Body of pancreas (tissue), 4 donors: ENCODE measurements at regions not wholly inside any gene's neighbourhood (a gene's known extent, or its start where the extent isn't known, plus 50 kb on each side); places are given as distances from the start of the nearest gene placed in this dataset.

ENCODE experiments used
- ATAC-seq: fragments of 150-250 bp; one replicate; pipeline ENCODE4 v1.9.1; 2016
- DNase-seq, 4 donors: peaks; one replicate each; pipeline ENCODE4 v3.0.0-alpha.2; 2019
- H3K27ac ChIP-seq, 4 donors: fragments of 200-600 bp; sonication (generic); 1 replicate in 3 of 4; 2 replicates in 1 of 4; pipeline versions ENCODE4 v1.5.1 to v1.6.1; 2016 to 2019; ENCODE audit warnings: mild to moderate bottlenecking in 1 of 4, mixed read lengths in 1 of 4, moderate library complexity in 1 of 4
- H3K27me3 ChIP-seq, 2 donors: fragments of 200-600 bp; sonication (generic); one replicate each; pipeline ENCODE4 v1.6.0; 2016; ENCODE audit warnings: mild to moderate bottlenecking in 1 of 2
- H3K36me3 ChIP-seq, 2 donors: fragments of 200-600 bp; sonication (generic); replicated peaks in 1 of 2; 2 replicates each; pipeline ENCODE4 v1.5.1; 2016; ENCODE audit warnings: low read depth in 2 of 2; ENCODE audit not compliant: insufficient read depth in 1 of 2
- H3K4me1 ChIP-seq: fragments of 200-600 bp; sonication (generic); one replicate; pipeline ENCODE4 v1.6.0; 2016
- H3K4me3 ChIP-seq, 2 donors: fragments of 200-600 bp; sonication (generic); 1 replicate in 1 of 2; 2 replicates in 1 of 2; pipeline ENCODE4 v1.5.1; 2016 to 2019
- H3K9me3 ChIP-seq, 3 donors: fragments of 200-600 bp; sonication (generic); 1 replicate in 2 of 3; 2 replicates in 1 of 3; pipeline ENCODE4 v1.5.1; 2016
- CTCF ChIP-seq, 7 experiments: fragments of 450-650 bp in 4 of 7; fragments of 200-600 bp in 3 of 7; sonication (generic) in 3 of 7; IDR thresholded peaks; one replicate each; pipeline ENCODE4 v1.5.1; 2016 to 2019; ENCODE audit warnings: antibody characterized with exemption in 7 of 7
- POLR2A ChIP-seq, 3 donors: fragments of 450-650 bp; IDR thresholded peaks; one replicate each; pipeline ENCODE4 v1.6.1; 2016; ENCODE audit warnings: antibody characterized with exemption in 3 of 3, mild to moderate bottlenecking in 2 of 3
- WGBS, 2 donors: methylation state at CpG; one replicate each; pipeline ENCODE4 v1.1.5; 2017; 5-methylcytosine and 5-hydroxymethylcytosine counted together
- intact Hi-C: fragments of 100-400 bp; cut with DNase I; formaldehyde crosslinking; loops from one replicate; pipeline ENCODE4 v1.15.1; 2023

DNA sequence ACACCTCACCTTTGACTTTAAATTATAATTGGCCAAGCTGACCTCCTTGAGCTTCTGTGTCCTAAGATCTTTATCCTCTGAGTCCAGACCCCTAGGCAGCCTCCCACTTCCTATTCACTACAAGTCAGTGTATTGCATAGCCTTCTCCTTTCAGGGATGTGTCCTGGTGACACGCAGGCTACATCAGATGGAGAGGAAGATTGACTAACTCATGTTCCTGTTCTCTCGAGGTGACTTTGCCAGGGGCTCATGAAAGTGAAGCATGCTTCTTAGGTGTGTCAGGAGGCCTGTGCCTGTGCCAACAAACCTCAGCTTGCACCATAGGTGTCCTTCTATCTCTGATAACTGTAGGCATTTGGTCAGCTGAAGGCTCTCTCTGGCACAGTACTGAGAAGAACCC is 195.7 kb upstream of the HS3ST1 start:
- no peak for TF ChIP-seq CTCF (IDR thresholded peaks at IDR 0.05)
- H3K27me3 ChIP-seq: no peaks in the 10 kb centered on the region
- H3K4me1 ChIP-seq: no peaks in the 10 kb centered on the region
- peak; percentile 30 for ATAC-seq
- no peak for DNase-seq
- H3K9me3 ChIP-seq: no peaks in the 10 kb centered on the region
- 29 to 31% methylated on average over 2 of the region's 2 CpGs for WGBS, 2 donors
- H3K27ac ChIP-seq: no peak overlapping the region
- H3K36me3 ChIP-seq: no peaks in the 10 kb centered on the region
- no peak overlapping the region for H3K4me3 ChIP-seq
- intact Hi-C loops: no loop called here

- H3K36me3 ChIP-seq: no peaks in the 10 kb centered on the region
- no peaks in the 10 kb centered on the region for H3K4me1 ChIP-seq
- TF ChIP-seq CTCF (IDR thresholded peaks at IDR 0.05) (peak in 5 of 7 experiments; percentile 28 to 50 (median 36)), POLR2A (IDR thresholded peaks at IDR 0.05) (no peak)
- H3K4me3 ChIP-seq: no peak overlapping the region
- no peaks in the 10 kb centered on the region for H3K9me3 ChIP-seq
- DNase-seq: peak; percentile 15 to 45 (median 39)
- no peaks in the 10 kb centered on the region for H3K27me3 ChIP-seq
- intact Hi-C loops: no loop called here
- 56 to 81% methylated on average over 1 of the region's 1 CpG for WGBS, 2 donors
- ATAC-seq: peak; percentile 63
- no peak overlapping the region for H3K27ac ChIP-seq
These were observed 195.0 kb upstream of the HS3ST1 start for GRCh38 chr4:11623726-11624037.

DNA sequence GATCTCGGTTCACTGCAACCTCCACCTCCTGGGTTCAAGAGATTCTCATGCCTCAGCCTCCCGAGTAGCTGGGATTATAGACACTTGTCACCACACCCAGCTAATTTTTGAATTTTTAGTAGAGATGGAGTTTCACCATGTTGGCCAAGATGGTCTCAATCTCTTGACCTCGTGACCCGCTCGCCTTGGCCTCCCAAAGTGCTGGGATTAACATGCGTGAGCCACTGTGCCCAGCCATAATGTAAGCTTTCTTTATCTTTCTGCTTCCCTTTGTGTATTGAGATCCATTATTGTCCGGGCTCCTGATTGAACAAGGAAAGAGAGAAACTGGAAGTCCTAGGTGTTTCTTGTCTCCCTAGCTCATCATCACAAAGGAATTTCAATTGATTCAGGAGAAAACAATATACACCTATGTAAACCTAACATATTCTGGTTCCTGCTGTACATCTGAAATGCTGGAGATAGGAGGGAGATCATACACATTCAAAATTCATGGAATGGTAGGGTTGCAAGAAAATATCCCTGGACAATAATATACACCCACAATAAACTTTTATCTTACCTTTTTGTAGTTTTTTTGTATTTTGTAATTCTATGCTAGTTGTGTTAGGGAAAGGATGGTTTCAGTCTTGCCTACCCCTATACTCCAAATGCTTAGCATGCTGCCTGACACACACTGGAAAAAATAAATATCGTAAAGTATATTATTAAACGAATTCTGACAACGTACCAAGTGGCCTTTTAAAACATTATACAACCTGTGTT is 194.4 kb upstream of the HS3ST1 start:
- no peak overlapping the region for H3K4me3 ChIP-seq
- H3K4me1 ChIP-seq: no peaks in the 10 kb centered on the region
- DNase-seq (no peak), ATAC-seq (no peak)
- WGBS, 2 donors: 56 to 67% methylated on average over 10 of the region's 10 CpGs
- no peaks in the 10 kb centered on the region for H3K36me3 ChIP-seq
- intact Hi-C loops: no loop called here
- H3K9me3 ChIP-seq: no peaks in the 10 kb centered on the region
- H3K27me3 ChIP-seq: no peaks in the 10 kb centered on the region
- no peak for TF ChIP-seq POLR2A (IDR thresholded peaks at IDR 0.05)
- TF ChIP-seq CTCF (IDR thresholded peaks at IDR 0.05): no peak
- no peak overlapping the region for H3K27ac ChIP-seq

DNA sequence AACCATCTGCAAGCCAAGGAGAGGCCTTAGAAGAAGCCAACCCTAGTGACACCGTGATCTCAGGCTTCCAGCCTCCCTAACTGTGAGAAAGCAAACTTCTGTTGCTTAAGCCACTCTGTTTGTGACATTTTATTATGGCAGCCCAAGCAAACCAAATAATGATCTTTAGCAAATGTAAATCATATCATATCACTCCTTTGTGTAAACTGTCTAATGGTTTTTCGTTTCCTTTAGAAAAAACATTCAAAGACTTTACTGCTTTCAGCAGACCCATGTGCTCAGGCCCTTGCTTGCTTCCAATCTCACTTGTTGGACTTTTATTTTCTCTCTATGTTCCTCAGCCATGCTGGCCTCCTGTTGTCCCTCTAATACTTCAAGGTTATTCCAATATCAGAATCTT is 192.2 kb upstream of the HS3ST1 start:
- Histone ChIP-seq H3K9me3 (no peaks in the 10 kb centered on the region), H3K27me3 (no peaks in the 10 kb centered on the region), H3K36me3 (no peaks in the 10 kb centered on the region), H3K4me1 (no peaks in the 10 kb centered on the region), H3K27ac (no peak overlapping the region), H3K4me3 (no peak overlapping the region)
- no peak for DNase-seq
- 48 to 54% methylated on average over 2 of the region's 2 CpGs for WGBS, 2 donors
- intact Hi-C loops: no loop called here
- ATAC-seq: no peak
- no peak for TF ChIP-seq CTCF (IDR thresholded peaks at IDR 0.05)
- TF ChIP-seq POLR2A (IDR thresholded peaks at IDR 0.05): no peak

DNA sequence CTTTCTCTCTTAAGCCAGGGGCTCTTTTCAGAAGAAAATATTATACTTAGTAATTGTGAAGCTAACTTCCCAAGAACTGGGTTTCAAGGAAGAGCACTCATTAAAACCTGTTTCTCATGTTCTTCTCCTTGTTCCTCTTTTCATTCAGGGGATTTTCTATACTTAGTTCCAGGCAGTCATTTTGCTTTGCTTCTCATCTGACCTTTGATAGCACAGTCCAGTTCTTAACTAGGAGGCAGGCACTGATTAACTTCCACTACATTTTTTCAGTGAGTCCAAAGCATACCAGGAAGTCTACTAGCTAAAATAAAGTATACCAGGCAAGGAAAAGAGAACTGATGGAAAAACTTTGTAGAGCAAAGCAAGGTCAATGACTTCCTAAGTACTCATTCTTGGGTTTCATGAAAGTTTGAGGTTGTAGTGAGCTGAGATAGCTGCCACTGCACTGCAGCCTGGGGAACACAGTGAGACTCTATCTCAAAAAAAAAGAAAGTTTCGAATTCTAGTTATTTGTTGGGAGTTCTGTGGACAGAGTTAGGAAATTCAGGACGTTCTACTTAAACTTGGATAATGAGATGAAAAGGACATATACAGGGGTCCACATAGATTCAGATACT is 190.1 kb upstream of the HS3ST1 start:
- DNase-seq (peak in 1 of 4 donors; percentile 21), ATAC-seq (peak; percentile 76)
- Histone ChIP-seq H3K27ac (peak overlapping the region in 3 of 4 donors; percentile 35 to 75 (median 62)), H3K4me3 (no peak overlapping the region), H3K27me3 (no peaks in the 10 kb centered on the region), H3K36me3 (no peaks in the 10 kb centered on the region), H3K4me1 (no peaks in the 10 kb centered on the region), H3K9me3 (no peaks in the 10 kb centered on the region)
- intact Hi-C loops: no loop called here
- WGBS, 2 donors: 23 to 66% methylated on average over 2 of the region's 2 CpGs
- no peak for TF ChIP-seq CTCF (IDR thresholded peaks at IDR 0.05)
- no peak for TF ChIP-seq POLR2A (IDR thresholded peaks at IDR 0.05)
